Activated CD8-positive, alpha-beta memory T cell treated with anti-CD3 and anti-CD28 coated beads for 1 hour (primary cell): ENCODE measurements at regions not wholly inside any gene's neighbourhood (a gene's known extent, or its start where the extent isn't known, plus 50 kb on each side); places are given as distances from the start of the nearest gene placed in this dataset.

Experiments
- DNase-seq, 2 donors: peaks; one replicate each; pipeline ENCODE4 v3.0.0-alpha.2; 2020; ENCODE audit warnings: low read depth in 1 of 2; ENCODE audit errors: extremely low read depth in 1 of 2

- DNase-seq: no peak
Measured at GRCh38 chr5:99926463-99926862, 608.7 kb upstream of the FAM174A start.

GRCh38 chr5:99922386-99922785 is 612.8 kb upstream of the FAM174A start:
- no peak for DNase-seq

- no peak for DNase-seq
Measured at GRCh38 chr5:99911971-99912370, 623.2 kb upstream of the FAM174A start.

- DNase-seq: no peak
Measured at GRCh38 chr5:99906776-99907175, 628.4 kb upstream of the FAM174A start.

- DNase-seq: no peak
Measured at GRCh38 chr5:99901972-99902371, 633.2 kb upstream of the FAM174A start.

- DNase-seq: no peak
Measured at GRCh38 chr5:99900302-99900852, 634.8 kb upstream of the FAM174A start.

GRCh38 chr5:99879791-99880511 is 655.2 kb upstream of the FAM174A start:
- DNase-seq: no peak

GRCh38 chr5:99878830-99879229 is 656.3 kb upstream of the FAM174A start:
- no peak for DNase-seq

GRCh38 chr5:99866740-99867139 is 668.4 kb upstream of the FAM174A start:
- DNase-seq: no peak

- no peak for DNase-seq
Measured at GRCh38 chr5:99865159-99865558, 670.0 kb upstream of the FAM174A start.

- no peak for DNase-seq
Measured at GRCh38 chr5:99835791-99836190, 699.4 kb upstream of the FAM174A start.

- no peak for DNase-seq
Measured at GRCh38 chr5:99827136-99827535, 708.0 kb upstream of the FAM174A start.

- DNase-seq: no peak
Measured at GRCh38 chr5:99817796-99818195, 717.4 kb upstream of the FAM174A start.

GRCh38 chr5:99814321-99815063 is 720.7 kb upstream of the FAM174A start:
- DNase-seq: no peak

GRCh38 chr5:99808657-99809230 is 726.4 kb upstream of the FAM174A start:
- no peak for DNase-seq

GRCh38 chr5:99807346-99807745 is 727.8 kb upstream of the FAM174A start:
- no peak for DNase-seq

- no peak for DNase-seq
Measured at GRCh38 chr5:99795031-99795430, 740.1 kb upstream of the FAM174A start.

- no peak for DNase-seq
Measured at GRCh38 chr5:99788482-99788881, 746.7 kb upstream of the FAM174A start.

GRCh38 chr5:99775189-99775588 is 760.0 kb upstream of the FAM174A start:
- DNase-seq: no peak

GRCh38 chr5:99773290-99773689 is 761.9 kb upstream of the FAM174A start:
- DNase-seq: no peak

GRCh38 chr5:99771296-99771695 is 763.9 kb upstream of the FAM174A start:
- DNase-seq: no peak

GRCh38 chr5:99765011-99765410 is 770.2 kb upstream of the FAM174A start:
- DNase-seq: no peak
